Right lung (tissue), 2 donors: ENCODE measurements at regions not wholly inside any gene's neighbourhood (a gene's known extent, or its start where the extent isn't known, plus 50 kb on each side); places are given as distances from the start of the nearest gene placed in this dataset.
A peak's percentile ranks its signal among the peaks of the same experiment; 100 is the strongest.

Experiments
- DNase-seq, 2 donors: peaks; one replicate each; pipeline ENCODE4 v3.0.0-alpha.2; 2013

DNA sequence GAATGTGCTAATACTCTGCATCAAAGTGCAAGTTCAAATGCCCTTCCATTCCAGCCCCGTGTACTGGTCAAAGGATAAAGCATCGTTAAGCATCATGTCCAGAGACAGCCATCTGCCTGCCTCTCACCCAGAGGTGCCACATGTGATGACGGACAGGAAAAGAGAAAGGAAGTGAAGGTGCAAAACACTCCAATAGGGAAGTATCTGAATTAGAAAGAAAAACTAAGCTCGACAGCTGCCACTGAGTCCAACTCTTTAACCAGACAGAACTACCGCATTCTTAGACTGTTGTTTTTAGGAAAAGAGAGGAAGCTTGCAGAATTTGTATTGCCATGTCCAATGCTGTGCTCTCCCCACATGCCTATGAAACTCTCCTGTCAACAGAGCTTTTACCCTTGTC lies 465.0 kb upstream of the SOX5 start:
- no peak for DNase-seq

DNA sequence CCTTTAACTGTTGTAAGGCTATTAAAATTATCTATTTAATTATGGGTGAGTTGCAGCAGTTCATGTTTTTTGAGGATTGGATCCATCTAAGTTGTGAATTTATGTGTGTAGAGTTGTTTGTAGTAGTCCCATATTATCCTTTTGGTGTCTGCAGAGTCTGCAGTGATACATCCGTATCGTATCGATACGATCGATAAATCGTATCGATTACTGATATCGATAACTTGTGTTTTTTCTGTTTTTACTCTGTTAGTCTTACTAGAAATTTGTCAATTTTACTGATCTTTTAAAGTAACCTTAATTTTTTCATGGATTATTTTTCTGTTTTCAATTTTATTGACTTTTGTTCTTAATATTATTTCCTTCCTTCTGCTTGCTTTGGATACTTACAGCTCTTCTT lies 462.5 kb upstream of the SOX5 start:
- DNase-seq: no peak

DNA sequence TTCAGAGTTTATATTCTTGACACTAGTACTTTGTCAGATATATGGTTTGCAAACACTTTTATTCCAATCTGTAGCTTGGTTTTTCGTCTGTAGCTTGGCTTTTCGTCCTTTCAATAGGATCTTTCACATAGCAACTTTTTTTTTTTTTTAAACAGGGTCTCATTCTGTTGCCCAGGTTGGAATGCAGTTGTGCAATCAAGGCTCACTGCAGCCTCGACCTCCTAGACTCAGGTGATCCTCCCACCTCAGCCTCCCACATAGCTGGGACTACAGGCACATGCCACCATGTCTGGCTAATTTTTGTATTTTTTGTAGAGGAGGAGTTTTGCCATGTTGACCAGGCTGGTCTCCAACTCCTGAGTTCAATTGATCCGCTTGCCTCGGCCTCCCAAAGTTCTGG lies 460.4 kb upstream of the SOX5 start:
- DNase-seq: no peak

DNA sequence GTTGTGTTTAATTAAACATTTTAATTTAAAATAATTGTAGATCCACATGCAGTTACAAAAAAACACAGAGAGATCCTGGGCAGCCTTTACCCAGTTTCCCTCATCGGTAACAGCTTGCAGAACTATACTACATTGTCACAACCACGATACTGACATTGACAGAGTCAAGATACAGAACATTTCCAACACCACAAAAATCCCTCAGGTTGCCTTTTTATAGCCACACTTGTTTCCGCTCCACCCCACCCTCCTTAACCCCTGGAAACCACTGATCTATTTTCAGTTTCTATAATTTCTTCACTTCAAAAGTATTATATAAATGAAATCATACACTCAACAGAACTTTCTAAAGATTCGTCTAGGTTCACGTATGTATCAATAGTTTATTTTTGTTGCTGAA lies 458.8 kb upstream of the SOX5 start:
- no peak for DNase-seq

DNA sequence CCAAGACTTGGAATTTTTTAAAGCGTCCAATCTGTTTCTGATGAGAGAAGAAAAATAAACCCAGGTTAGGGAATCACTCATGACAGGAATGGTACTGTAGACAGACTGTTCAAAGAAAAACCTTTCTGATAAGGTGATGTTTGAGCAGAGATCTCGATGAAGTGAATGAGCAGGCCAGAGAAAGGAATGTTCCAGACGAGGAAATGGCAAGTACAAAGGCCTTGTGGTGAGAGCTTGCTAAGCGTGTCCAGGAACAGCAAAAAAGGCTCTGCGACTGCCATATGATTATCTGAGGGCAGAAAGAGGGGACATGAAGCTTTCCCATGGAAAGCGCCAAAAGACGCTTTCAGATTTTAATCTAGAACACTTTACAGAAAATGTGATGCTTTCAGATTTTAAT lies 458.4 kb upstream of the SOX5 start:
- DNase-seq: no peak

DNA sequence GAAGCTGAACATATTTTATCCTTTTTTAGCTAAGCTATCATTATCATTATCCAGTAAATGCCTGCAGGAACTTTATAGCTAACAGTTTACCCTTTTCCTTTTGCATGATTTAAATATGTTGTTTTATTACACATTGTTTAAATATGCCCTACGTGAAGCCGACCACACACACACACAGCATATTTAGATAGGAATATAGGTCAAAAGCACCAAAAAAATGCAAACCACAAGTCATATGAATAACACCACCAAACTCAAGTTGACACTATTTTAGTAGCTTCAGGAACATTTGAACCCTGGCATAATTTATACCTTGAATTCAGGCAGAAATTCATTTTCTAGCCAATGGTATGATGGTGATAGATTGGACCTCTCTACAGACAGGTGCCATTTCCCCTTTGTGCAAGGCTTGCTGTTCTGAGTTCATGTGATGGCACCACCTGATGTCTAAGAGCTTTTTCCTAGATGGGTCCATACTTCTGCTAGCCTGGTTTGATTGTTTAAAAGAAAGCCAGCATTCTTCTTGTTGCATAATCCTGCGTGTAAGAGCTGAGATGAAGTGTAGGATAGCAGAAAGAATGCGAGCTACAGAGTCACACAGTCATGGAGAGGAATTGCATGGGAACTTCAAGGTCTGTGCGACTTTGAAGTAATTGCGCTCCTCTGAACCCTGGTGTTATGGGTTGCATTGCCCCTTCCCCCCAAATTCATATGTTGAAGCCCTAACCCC lies 454.8 kb upstream of the SOX5 start:
- peak; percentile 21 to 29 for DNase-seq

DNA sequence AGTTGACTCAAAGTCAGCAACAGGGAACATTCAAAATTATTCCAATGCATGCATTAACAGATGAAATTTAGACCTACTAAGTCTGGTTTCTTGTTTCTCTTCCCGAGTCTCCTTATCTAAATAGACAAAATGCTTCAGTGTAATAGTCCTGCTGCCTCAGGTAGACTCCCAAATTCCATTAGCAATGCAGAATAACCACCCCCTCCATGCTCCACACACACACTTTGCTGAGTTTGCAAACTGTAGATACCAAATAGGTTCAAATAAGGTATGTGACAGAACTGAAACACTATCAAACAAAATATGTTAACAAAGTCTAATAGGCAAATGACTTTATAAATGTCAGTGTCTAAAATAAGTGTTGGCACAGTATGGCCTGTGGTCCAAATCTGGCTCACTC lies 451.1 kb upstream of the SOX5 start:
- DNase-seq: no peak

DNA sequence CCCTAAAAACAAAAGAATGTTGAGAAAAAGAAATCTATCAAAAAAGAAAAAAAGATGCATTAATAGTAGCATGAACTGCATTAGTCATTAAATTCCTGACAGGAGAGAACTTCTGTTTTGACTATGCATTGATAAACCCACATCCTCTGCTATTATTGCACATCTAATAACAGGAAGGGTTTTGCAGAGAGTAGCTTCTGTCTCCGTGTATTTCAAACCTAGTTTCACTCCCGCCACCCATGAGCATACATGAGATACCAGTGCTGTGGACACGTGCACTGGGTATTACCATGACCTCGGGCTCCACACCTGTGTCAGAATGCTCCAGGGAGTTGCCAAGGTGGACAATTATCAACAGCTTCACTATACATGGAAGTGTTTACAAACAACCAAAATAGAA lies 449.1 kb upstream of the SOX5 start:
- no peak for DNase-seq

DNA sequence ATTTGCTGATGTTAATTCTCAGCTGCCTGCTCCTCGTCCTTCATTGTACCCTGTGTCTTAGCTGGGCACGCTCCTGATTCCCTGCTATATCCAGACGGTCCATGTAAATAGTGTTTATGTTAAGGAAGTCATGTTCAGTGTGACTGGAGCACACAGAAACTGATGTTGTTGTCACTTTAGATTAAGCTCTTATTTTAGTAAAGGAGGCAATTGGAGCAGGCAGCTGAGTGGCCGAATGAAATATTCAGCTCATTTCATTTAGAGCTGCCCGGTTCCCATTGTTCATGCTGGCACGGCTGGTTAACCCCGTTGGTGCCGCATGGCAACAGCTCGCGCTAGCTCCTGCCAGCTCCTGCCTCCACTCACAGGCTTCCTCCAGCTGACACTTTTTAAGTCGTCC lies 446.8 kb upstream of the SOX5 start:
- no peak for DNase-seq

DNA sequence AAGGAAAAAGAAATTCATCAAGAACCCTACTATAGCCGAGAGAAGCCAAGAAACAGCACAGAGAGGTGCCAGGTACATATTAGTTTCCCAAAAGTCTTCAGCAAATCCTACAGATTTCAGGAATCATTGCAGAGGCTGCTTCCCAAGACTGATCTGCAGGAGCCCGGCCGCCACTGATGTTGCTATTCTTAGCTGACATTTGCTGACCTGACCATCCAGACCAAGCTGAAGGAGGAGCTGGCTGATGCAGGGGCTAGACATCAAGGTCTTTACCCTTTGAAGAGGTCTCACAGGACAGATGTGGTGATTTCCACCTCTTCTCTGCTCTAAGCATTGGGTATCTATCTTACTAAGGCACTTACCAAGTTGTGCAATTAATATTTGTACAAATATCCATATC lies 444.8 kb upstream of the SOX5 start:
- DNase-seq: no peak

DNA sequence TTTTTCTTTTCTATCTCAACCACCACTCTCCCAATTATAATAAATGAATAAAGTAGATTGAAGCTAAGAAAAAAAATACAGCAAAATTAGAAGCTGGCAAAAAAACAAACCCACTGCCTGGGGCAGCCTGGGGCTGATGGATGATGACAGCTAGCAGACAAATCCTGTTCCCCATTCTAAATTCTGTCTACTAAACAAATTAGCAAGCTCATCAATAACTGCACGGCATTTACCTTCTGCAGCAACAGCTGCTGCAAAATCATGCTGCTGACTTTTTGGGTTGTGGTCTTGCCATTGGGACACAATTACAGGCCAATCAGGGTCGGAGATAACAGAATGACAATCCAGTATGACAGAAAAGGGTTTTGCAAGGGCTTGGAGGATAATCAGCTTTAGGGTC lies 443.6 kb upstream of the SOX5 start:
- DNase-seq: no peak

DNA sequence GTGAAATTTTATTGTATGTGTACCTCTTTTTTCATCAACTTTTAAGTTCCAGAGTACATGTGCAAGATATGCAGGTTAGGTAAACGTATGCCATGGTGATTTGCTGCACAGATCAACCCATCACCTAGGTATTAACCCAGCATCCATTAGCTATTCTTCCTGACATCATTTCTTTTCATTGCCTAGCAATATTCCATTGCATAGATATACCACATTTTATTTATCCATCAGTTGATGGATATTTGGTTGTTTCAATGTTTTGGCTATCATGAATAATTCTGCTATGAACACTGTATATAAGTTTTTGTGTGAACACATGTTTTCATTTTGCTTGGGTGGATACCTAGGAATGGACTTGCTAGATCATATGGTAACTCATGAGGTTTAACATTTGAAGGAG lies 439.9 kb upstream of the SOX5 start:
- DNase-seq: no peak

DNA sequence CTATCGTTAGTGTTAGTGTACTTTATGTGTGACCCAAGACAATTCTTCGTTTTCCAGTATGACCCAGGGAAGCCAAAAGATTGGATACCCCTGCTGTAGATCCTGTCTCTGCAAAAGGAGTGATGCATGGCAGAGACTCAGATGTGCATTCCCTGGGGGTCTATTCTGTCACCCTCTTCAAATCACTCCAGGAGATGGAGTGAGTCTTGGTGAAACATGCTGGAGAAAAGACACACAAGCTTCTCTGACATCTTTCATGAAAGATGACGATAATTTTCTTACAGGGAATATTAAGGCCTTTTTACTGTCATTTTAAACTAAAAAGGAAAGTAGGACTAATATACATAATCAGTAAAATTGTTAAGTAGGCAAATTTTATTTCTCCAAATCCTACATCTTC lies 437.9 kb upstream of the SOX5 start:
- DNase-seq: no peak

DNA sequence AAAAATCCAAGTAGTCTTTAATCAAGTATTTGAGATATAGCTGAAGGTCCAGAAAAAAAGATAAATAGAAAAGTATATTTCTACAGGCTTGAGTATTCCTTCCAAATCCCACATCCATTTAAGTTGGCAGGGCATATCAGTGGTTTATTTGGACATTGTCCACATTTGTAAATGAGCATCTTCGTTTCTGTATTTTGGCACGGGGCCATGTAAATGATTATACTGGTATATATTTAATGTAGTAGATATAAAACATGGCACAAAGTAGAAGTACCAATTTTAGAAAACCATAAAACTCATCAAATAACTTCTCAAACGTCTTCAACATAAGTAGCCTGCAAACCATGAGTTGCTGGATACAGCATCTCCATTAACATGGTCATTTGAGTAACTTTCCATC lies 437.4 kb upstream of the SOX5 start:
- DNase-seq: no peak

DNA sequence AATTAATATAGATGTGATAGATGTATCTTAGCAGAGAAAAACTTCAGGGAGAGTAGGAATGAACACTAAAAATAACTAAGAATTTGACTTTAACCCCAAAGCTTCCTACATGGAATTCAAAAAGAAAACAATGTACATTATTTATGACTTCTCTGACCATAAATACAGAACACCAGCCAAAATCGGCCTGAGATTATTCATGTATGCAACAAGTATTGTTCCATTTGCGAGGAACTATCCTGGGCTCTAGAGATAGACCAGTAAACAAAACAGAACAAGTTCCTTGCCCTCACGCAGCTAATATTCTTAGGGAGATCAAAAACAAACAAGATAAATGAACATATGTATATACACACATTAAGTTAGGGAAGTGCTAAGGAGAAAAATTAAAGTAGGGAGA lies 432.3 kb upstream of the SOX5 start:
- no peak for DNase-seq

DNA sequence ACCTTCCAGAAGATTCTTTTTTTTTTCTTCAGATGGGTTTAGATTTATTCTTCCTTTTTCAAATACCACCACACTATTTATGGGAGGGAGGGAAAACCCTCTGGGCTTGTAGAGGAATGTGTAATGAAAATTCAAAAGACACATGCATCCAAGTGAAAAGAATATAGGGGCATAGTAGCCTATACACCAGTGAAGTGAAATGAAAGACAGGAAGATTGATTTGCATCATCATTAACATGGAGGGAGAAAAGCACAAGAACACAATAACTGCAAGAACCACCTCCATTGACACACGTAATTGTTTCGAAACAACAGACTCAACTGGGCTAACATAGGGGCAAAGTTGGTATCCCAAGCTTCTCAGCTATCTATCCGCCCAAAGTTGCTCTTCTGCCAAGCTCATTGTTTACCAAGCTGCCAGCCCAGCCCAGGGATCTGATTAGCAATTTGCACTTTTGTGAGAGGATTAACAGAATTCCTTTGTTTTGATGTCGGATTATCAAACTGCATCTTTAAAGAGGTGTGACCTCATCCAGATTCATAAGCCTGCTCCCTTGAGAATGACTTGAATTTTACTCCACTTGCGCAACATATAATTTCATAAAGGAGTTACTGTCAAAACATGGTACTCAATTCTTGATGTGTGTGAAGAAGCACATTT lies 430.5 kb upstream of the SOX5 start:
- DNase-seq: no peak

DNA sequence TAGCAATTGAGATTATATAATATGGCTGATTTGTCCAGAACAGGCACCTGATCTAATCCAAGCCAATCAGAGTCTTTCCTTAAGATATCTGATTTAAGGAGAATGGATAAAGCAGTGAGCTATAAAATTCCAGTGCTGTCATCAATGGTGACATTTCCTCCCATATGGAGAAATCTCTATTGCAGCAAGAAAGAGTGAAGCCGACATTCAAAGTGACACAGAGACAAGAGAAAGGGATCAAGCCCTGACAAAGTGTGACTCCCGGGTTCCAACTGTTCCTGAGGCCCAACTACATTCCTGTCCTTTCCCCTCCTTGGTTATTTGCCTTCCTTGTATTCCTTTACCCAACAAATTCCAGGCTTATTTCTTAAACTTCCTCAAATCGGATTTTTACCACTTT lies 430.0 kb upstream of the SOX5 start:
- no peak for DNase-seq

DNA sequence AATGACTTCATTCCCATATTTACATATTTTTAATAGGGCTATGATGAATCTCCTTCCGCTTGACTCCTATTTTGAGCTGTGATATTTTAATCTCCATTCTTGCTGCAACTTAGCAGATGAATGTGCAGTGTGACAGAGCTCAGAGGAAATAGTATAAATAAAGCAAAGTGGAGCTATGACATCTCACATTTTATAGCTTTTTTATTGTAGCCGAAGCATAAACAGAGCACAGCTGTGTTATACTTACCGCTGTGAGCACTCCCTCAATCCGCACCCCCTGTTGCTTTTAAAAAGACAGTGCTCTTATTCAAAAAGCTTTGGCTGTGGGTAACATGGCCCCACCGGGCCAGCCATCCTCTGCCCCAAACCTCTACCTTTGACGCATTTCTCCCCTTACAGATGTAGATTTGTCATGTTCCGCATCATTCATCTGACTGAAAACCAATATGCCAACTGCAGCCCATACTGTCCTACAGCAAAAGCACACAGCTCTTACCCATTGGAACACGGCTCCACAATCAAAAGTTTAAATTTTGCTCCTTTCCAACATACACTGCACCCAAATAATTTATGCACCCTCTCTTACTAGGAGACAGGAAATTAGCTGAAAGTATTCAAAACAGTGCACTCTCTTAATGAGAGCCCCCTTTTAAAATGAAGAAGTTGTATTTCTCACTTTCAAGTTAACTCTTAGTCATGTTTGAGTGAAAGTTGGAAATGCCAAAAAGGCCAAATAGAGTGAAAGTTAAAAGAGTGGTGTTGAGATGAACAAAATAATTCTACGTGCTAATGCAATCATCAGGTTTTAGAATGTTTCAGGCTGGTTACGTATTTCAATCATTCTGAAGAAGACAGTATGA lies 429.3 kb upstream of the SOX5 start:
- DNase-seq: peak; percentile 65 to 76

DNA sequence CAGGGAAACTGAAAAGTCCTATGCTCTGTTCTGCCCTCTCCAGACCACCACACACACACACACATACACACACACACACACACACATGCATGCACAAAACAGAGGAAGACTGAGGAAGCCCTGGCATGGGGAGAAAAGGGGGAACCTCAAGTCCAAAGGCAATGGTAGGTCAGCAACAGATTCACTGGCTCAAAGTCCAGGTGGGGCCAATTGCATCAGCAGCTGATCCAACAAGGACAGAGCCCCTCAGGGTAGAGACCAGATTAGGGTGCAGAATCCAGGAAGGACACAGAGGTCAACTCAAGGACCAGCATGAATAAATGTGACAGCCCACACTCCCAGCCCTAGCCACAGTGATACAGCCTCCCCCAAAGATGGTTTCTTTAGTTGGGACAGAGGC lies 425.0 kb upstream of the SOX5 start:
- no peak for DNase-seq

DNA sequence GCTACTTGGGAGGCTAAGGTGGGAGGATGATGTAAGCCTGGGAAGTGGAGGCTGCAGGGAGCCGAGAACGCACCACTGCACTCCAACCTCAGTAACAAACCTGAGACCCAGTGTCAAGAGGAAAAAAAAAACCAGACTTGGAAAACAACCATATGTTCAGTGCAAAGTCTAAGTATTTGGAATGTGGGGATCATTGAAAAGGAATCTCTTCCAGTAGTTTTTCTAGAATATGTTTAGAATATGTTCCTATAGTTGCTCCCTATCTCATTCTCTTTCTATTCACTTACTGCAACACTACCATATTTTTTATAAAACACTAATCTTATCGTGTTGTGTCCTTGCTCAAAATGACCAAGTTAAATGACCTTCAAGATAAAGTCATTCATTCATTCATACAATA lies 423.5 kb upstream of the SOX5 start:
- no peak for DNase-seq

DNA sequence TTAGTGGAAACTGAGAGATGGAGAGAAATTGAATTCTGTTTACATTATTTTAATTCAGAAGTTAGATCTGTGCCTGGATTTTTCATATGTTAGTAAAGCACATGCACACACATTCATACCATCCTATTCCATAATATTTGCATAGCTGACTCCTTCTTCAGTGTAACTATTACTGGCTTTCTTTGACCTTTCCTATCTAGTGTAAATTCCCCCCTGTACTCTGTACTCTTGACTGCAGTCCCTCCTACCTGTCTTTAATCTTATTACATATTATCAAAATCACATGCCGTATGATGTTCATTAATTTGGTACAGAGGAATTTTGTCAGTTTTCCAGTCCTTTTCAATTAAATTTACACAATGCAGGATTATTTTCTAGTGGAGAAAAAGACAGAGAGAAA lies 417.0 kb upstream of the SOX5 start:
- no peak for DNase-seq

DNA sequence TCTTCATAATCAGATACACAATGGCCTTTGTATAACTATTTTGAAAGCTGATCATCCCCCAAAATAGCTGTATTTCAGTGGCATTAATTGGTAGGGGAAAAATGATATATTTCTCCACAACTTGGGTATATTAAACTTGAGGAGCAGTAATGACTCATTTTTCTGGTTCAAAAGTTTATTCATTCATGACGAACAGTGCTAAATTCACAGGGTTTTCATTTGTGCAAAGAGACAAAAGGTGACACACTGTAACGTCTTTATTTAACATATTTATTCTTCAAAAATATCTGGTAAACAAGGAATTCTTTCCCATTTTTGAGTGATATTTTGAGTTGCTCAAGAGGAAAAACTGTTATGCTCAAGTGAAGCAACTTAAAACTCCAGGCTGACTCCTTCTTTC lies 415.5 kb upstream of the SOX5 start:
- DNase-seq: no peak

DNA sequence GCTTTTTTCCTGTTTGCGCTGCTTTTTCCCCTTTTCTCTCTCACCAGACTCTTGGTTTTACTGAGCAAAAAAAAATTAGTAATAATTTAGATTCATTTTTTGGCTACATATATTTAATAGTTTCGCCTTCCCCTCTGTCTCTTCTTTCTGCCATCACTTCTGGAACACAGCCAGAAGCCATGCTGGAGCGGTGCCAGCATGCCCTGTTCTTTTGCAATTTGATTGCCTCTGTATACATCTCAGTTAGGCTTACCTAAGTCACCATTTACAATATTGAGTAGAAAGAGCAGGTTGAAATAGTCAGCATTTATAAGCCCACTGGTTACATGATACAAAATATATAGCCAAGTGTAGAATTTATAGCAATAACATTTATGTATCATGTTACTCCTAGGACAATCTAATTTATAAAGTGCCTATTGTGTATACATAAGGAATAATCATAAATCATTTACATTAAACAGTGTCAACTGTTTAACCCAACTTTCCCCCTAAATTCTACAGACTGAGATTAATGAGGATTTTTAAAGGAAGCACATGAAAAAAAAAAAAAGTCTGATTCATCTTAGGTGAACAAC lies 413.8 kb upstream of the SOX5 start:
- DNase-seq: no peak
